H9 (cell line): ENCODE measurements at regions not wholly inside any gene's neighbourhood (a gene's known extent, or its start where the extent isn't known, plus 50 kb on each side); places are given as distances from the start of the nearest gene placed in this dataset.

ENCODE experiments used
- DNase-seq: peaks from one replicate; pipeline ENCODE4 v3.0.0-alpha.2; 2017
- H2AFZ ChIP-seq: one replicate; pipeline ENCODE4 v1.6.1; 2013; ENCODE audit warnings: mild to moderate bottlenecking, low read length, control low read depth, moderate library complexity
- H2AK5ac ChIP-seq: 2 replicates; pipeline ENCODE4 v1.6.1; 2013; ENCODE audit warnings: low read length, control low read depth, mixed read lengths; ENCODE audit not compliant: insufficient read length
- H2BK120ac ChIP-seq: one replicate; pipeline ENCODE4 v1.6.1; 2013; ENCODE audit warnings: low read depth, mild to moderate bottlenecking, low read length, control low read depth, inconsistent platforms; ENCODE audit not compliant: poor library complexity, severe bottlenecking
- H2BK12ac ChIP-seq: 2 replicates; pipeline ENCODE4 v1.6.1; 2013; ENCODE audit warnings: low read length, control low read depth, mixed read lengths, low read depth; ENCODE audit not compliant: insufficient read length
- H2BK15ac ChIP-seq: 2 replicates; pipeline ENCODE4 v1.6.1; 2013; ENCODE audit warnings: low read depth, low read length, control low read depth
- H2BK20ac ChIP-seq: one replicate; pipeline ENCODE4 v1.6.1; 2013; ENCODE audit warnings: low read depth, mild to moderate bottlenecking, low read length, control low read depth, inconsistent platforms; ENCODE audit not compliant: poor library complexity, severe bottlenecking
- H2BK5ac ChIP-seq: 2 replicates; pipeline ENCODE4 v1.6.1; 2013; ENCODE audit warnings: low read length, control low read depth, mixed read lengths; ENCODE audit not compliant: insufficient read length
- H3K14ac ChIP-seq: 2 replicates; pipeline ENCODE4 v1.6.1; 2013; ENCODE audit warnings: low read length, control low read depth; ENCODE audit not compliant: insufficient read depth
- H3K18ac ChIP-seq: 2 replicates; pipeline ENCODE4 v1.6.1; 2013; ENCODE audit warnings: low read depth, mild to moderate bottlenecking, mixed read lengths, low read length, control low read depth; ENCODE audit not compliant: insufficient read length
- H3K23ac ChIP-seq: 2 replicates; pipeline ENCODE4 v1.6.1; 2013; ENCODE audit warnings: low read length, control low read depth, mixed read lengths, low read depth; ENCODE audit not compliant: insufficient read length
- H3K23me2 ChIP-seq: 2 replicates; pipeline ENCODE4 v1.6.1; 2013; ENCODE audit warnings: low read depth, mild to moderate bottlenecking, mixed read lengths, low read length, control low read depth; ENCODE audit not compliant: insufficient read length, poor library complexity, severe bottlenecking
- H3K27ac ChIP-seq: 2 replicates; pipeline ENCODE4 v1.5.1; 2013; ENCODE audit warnings: low read length, control low read depth, mixed read lengths, low read depth; ENCODE audit not compliant: insufficient read length
- H3K27me3 ChIP-seq: 2 replicates; pipeline ENCODE4 v1.6.1; 2013; ENCODE audit warnings: low read length, control low read depth, inconsistent platforms; ENCODE audit not compliant: insufficient read depth
- H3K4ac ChIP-seq: 2 replicates; pipeline ENCODE4 v1.6.1; 2013; ENCODE audit warnings: low read depth, mild to moderate bottlenecking, control low read depth, inconsistent platforms, low read length, moderate library complexity
- H3K4me1 ChIP-seq: 2 replicates; pipeline ENCODE4 v1.6.1; 2013; ENCODE audit warnings: low read length, control low read depth, inconsistent platforms; ENCODE audit not compliant: insufficient read depth
- H3K4me2 ChIP-seq: 2 replicates; pipeline ENCODE4 v1.6.1; 2013; ENCODE audit warnings: low read length, control low read depth, mixed read lengths; ENCODE audit not compliant: insufficient read length, insufficient read depth
- H3K56ac ChIP-seq: 2 replicates; pipeline ENCODE4 v1.6.1; 2013; ENCODE audit warnings: low read depth, mild to moderate bottlenecking, mixed read lengths, low read length, control low read depth; ENCODE audit not compliant: insufficient read length
- H3K79me1 ChIP-seq: 2 replicates; pipeline ENCODE4 v1.6.1; 2013; ENCODE audit warnings: low read depth, mild to moderate bottlenecking, moderate library complexity, low read length, control low read depth, inconsistent platforms; ENCODE audit not compliant: insufficient read depth, poor library complexity, severe bottlenecking
- H3K79me2 ChIP-seq: 2 replicates; pipeline ENCODE4 v1.6.1; 2013; ENCODE audit warnings: low read length, control low read depth, inconsistent platforms; ENCODE audit not compliant: insufficient read depth
- H3K9ac ChIP-seq: 2 replicates; pipeline ENCODE4 v1.6.1; 2013; ENCODE audit warnings: low read length, control low read depth, mixed read lengths; ENCODE audit not compliant: insufficient read length; ENCODE audit errors: extremely low read depth
- H3K9me3 ChIP-seq: one replicate; pipeline ENCODE4 v1.6.1; 2013; ENCODE audit warnings: low read depth, low read length, inconsistent platforms; ENCODE audit not compliant: control insufficient read depth
- H3T11ph ChIP-seq: one replicate; pipeline ENCODE4 v1.6.1; 2013; ENCODE audit warnings: mild to moderate bottlenecking, low read length, control low read depth, inconsistent platforms
- H4K20me1 ChIP-seq: one replicate; pipeline ENCODE4 v1.6.1; 2013; ENCODE audit not compliant: control insufficient read depth, insufficient read length, insufficient read depth
- H4K5ac ChIP-seq: 2 replicates; pipeline ENCODE4 v1.6.1; 2013; ENCODE audit warnings: low read depth, mild to moderate bottlenecking, mixed read lengths, low read length, control low read depth; ENCODE audit not compliant: insufficient read length
- H4K8ac ChIP-seq: replicated peaks from 2 replicates; pipeline ENCODE4 v1.6.1; 2013; ENCODE audit warnings: low read length, control low read depth, mixed read lengths, low read depth; ENCODE audit not compliant: insufficient read length
- H4K91ac ChIP-seq: 2 replicates; pipeline ENCODE4 v1.6.1; 2013; ENCODE audit warnings: low read depth, mild to moderate bottlenecking, moderate library complexity, mixed read lengths, low read length, control low read depth; ENCODE audit not compliant: insufficient read length
- H3K27ac Mint-ChIP-seq, 3 experiments: 2 replicates in 2 of 3; 3 replicates in 1 of 3; pipeline ENCODE4 v1.8.0; 2020 to 2021; ENCODE audit warnings: mixed read lengths in 3 of 3, mild to moderate bottlenecking in 1 of 3, moderate library complexity in 1 of 3
- H3K27me3 Mint-ChIP-seq: 2 replicates; pipeline ENCODE4 v1.8.0; 2021; ENCODE audit warnings: low read depth, mild to moderate bottlenecking, moderate library complexity, mixed read lengths
- H3K36me3 Mint-ChIP-seq, 3 experiments: 2 replicates in 2 of 3; 3 replicates in 1 of 3; pipeline ENCODE4 v1.8.0; 2020 to 2021; ENCODE audit warnings: low read depth in 3 of 3, mixed read lengths in 3 of 3; ENCODE audit not compliant: insufficient read depth in 1 of 3
- H3K4me1 Mint-ChIP-seq, 2 experiments: 2 replicates each; pipeline ENCODE4 v1.8.0; 2020; ENCODE audit warnings: mixed read lengths in 2 of 2
- H3K4me3 Mint-ChIP-seq, 2 experiments: 2 replicates in 1 of 2; 3 replicates in 1 of 2; pipeline ENCODE4 v1.8.0; 2020 to 2021; ENCODE audit warnings: mild to moderate bottlenecking in 2 of 2, mixed read lengths in 2 of 2, moderate library complexity in 1 of 2
- H3K9me3 Mint-ChIP-seq, 2 experiments: 2 replicates in 1 of 2; 3 replicates in 1 of 2; pipeline ENCODE4 v1.8.0; 2020; ENCODE audit warnings: mild to moderate bottlenecking in 2 of 2, mixed read lengths in 2 of 2, moderate library complexity in 1 of 2
- WGBS: extraction: QIAGEN DNeasy Blood & Tissue Kit; methylation state at CpG from one replicate; pipeline ENCODE4 v1.1.7; 2013; ENCODE audit warnings: missing lambda C conversion rate, low lambda C conversion rate, mixed read lengths; ENCODE audit not compliant: insufficient read length; ENCODE audit errors: extremely low coverage; 5-methylcytosine and 5-hydroxymethylcytosine counted together
- TF ChIP-seq, protein P1 (sequence below): fragments of 200-600 bp; sonication (generic); conservative IDR thresholded peaks from 3 replicates; pipeline ENCODE4 v1.8.0; 2021; ENCODE audit warnings: antibody characterized with exemption, mild to moderate bottlenecking

DNA sequence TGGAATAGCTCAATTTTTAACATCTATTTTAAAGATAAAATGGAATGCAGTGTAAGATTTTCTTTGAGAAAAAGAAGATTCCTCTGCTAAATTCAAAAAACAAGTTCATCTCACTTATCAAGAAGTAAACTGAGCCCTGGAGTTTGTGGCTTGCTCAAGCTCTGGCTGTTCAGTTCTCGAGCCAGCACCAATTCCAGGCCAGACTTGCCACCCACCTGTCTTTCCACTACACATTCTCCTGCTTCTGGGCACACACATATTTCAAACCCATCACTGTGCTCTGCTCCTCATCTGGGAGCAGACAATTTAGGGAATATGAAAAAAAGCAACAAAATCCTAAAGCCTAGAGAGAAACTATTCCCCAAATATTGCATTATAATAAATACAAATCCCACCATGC is 424.5 kb downstream of the ENC1 start:
- Histone ChIP-seq H4K91ac (no peak overlapping the region), H4K5ac (no peak overlapping the region), H3K23ac (no peak overlapping the region), H2BK20ac (no peak overlapping the region), H3K14ac (no peak overlapping the region), H2BK120ac (no peak overlapping the region), H2BK5ac (no peak overlapping the region), H3T11ph (no peak overlapping the region), H3K4me2 (no peak overlapping the region), H3K4ac (no peak overlapping the region), H3K23me2 (no peaks in the 10 kb centered on the region), H3K9ac (no peak overlapping the region), H3K4me1 (no peaks in the 10 kb centered on the region), H3K18ac (no peak overlapping the region), H2BK15ac (no peak overlapping the region), H3K9me3 (peaks cover 5% of the 10 kb centered on the region), H4K20me1 (no peaks in the 10 kb centered on the region), H3K27ac (no peak overlapping the region), H2AFZ (no peak overlapping the region), H2BK12ac (no peak overlapping the region), H3K79me1 (no peaks in the 10 kb centered on the region), H3K79me2 (no peaks in the 10 kb centered on the region), H3K56ac (no peak overlapping the region), H2AK5ac (no peak overlapping the region), H3K27me3 (no peaks in the 10 kb centered on the region), H4K8ac (no peak overlapping the region)
- Mint-ChIP-seq H3K4me1 (no peaks in the 10 kb centered on the region), H3K9me3 (peaks cover 14 to 20% of the 10 kb centered on the region in 2 experiments), H3K27me3 (no peaks in the 10 kb centered on the region), H3K4me3 (no peak overlapping the region), H3K36me3 (peaks cover 3 to 5% (median 4%) of the 10 kb centered on the region in 3 experiments; a peak in 5 of 7 replicates), H3K27ac (no peak overlapping the region)
- no peak for DNase-seq
- TF ChIP-seq, protein P1, sequence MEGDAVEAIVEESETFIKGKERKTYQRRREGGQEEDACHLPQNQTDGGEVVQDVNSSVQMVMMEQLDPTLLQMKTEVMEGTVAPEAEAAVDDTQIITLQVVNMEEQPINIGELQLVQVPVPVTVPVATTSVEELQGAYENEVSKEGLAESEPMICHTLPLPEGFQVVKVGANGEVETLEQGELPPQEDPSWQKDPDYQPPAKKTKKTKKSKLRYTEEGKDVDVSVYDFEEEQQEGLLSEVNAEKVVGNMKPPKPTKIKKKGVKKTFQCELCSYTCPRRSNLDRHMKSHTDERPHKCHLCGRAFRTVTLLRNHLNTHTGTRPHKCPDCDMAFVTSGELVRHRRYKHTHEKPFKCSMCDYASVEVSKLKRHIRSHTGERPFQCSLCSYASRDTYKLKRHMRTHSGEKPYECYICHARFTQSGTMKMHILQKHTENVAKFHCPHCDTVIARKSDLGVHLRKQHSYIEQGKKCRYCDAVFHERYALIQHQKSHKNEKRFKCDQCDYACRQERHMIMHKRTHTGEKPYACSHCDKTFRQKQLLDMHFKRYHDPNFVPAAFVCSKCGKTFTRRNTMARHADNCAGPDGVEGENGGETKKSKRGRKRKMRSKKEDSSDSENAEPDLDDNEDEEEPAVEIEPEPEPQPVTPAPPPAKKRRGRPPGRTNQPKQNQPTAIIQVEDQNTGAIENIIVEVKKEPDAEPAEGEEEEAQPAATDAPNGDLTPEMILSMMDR, result no peak
- no CpG with 5 or more reads among the region's 1 CpG for WGBS
